ENCODE measurements at regions not wholly inside any gene's neighbourhood (a gene's known extent, or its start where the extent isn't known, plus 50 kb on each side); places are given as distances from the start of the nearest gene placed in this dataset.

DNA sequence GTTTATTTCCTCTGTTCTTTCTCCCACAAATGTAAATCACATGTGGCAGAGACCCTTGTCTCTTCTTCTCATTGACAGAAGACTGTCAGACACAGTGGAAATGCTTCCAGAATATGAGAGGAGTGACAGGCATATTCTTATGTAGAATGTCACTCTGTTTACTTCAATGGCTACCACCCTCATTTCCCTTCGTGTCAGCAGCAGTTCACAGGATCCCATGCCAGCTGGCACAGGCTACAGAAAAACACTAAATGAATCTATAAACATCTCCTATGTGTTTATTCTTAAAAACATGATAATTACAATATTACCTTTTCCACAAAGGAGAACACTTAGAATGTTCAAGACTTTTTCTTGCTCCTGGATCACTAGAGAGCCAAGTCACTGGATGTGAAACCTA, 183.8 kb upstream of the CNTN1 start:
- TF ChIP-seq, protein P1, sequence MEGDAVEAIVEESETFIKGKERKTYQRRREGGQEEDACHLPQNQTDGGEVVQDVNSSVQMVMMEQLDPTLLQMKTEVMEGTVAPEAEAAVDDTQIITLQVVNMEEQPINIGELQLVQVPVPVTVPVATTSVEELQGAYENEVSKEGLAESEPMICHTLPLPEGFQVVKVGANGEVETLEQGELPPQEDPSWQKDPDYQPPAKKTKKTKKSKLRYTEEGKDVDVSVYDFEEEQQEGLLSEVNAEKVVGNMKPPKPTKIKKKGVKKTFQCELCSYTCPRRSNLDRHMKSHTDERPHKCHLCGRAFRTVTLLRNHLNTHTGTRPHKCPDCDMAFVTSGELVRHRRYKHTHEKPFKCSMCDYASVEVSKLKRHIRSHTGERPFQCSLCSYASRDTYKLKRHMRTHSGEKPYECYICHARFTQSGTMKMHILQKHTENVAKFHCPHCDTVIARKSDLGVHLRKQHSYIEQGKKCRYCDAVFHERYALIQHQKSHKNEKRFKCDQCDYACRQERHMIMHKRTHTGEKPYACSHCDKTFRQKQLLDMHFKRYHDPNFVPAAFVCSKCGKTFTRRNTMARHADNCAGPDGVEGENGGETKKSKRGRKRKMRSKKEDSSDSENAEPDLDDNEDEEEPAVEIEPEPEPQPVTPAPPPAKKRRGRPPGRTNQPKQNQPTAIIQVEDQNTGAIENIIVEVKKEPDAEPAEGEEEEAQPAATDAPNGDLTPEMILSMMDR (IDR thresholded peaks at IDR 0.05; ENCODE audit: unreplicated experiment) = no peak
- CTCF ChIA-PET = no interaction called here
- Mint-ChIP-seq H3K36me3 (ENCODE audit: insufficient read depth, unreplicated experiment) (no peaks in the 10 kb centered on the region), H3K27me3 (ENCODE audit: insufficient read depth, unreplicated experiment) (no peaks in the 10 kb centered on the region), H3K9me3 (ENCODE audit: unreplicated experiment) (no peaks in the 10 kb centered on the region), H3K4me3 (ENCODE audit: unreplicated experiment) (no peak overlapping the region), H3K27ac (ENCODE audit: low read depth, unreplicated experiment) (no peak overlapping the region), H3K4me1 (ENCODE audit: insufficient read depth, unreplicated experiment) (no peaks in the 10 kb centered on the region)
- no peak for DNase-seq (ENCODE audit: unreplicated experiment)
- intact Hi-C loops (cut with micrococcal nuclease) = no loop called here
- BruUV-seq (replicated peaks) = no TSS peak
- POLR2A ChIA-PET = no interaction called here

DNA sequence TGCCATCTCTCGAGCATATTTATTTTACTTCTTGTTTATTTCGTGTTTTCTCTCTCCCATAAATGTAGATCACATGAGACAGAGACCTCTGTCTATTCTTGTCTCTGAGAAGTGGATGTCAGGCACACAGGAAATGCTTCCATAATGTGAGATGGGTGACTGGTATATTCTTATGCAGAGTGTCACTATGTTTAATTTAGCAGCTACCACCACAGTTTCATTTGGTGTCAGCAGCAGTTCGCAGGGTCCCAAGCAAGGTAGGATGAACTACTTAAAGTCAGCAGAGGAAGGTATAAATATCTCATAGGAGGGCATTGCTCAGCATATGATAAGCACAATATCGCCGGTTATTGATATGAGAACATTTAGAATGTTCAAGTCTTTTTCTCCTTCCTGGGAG, 180.9 kb upstream of the CNTN1 start:
- Mint-ChIP-seq H3K27ac (ENCODE audit: low read depth, unreplicated experiment) (no peak overlapping the region), H3K4me3 (ENCODE audit: unreplicated experiment) (no peak overlapping the region), H3K27me3 (ENCODE audit: insufficient read depth, unreplicated experiment) (no peaks in the 10 kb centered on the region), H3K36me3 (ENCODE audit: insufficient read depth, unreplicated experiment) (no peaks in the 10 kb centered on the region), H3K9me3 (ENCODE audit: unreplicated experiment) (no peaks in the 10 kb centered on the region), H3K4me1 (ENCODE audit: insufficient read depth, unreplicated experiment) (no peaks in the 10 kb centered on the region)
- no TSS peak for BruUV-seq (replicated peaks)
- POLR2A ChIA-PET = no interaction called here
- CTCF ChIA-PET = no interaction called here
- no peak for DNase-seq (ENCODE audit: unreplicated experiment)
- intact Hi-C loops (cut with micrococcal nuclease) = no loop called here
- TF ChIP-seq, protein P1 (IDR thresholded peaks at IDR 0.05; ENCODE audit: unreplicated experiment) = no peak

DNA sequence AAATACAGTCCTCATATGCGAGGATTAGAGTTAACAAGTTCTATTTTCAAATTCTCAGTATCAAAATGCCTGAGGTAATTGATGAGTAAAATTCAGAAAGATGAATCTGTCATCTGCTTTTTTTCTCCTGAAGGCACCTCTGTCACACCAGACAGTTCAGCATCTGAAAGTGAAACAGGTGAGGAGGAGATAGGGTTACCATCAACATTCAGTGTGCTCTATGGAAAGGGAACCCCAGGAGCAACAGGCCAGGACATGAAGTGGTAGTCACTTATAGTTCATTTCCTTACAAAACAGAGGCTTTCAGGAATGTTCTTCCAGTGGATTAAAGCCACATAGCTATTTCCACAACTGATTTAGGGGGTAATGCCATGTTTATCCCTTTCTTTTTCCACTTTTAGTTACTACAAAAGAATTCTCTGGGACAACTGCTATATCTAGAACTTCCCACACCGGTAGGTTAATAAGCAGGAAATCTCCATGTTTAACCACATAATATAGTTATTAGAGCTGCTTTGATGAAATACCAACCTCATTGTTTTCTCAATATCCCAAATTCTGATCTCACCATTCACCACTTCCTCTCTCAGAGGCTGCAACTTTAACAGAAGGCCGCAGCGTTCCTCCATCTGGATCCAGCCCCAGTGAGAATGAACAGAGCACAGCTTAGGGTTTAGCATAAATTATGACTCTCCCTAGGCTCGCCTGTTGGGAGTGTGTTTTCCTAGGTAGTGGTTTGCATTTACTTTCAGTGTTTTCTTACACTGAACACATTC, 177.0 kb upstream of the CNTN1 start:
- no peaks in the 10 kb centered on the region for H3K4me1 Mint-ChIP-seq (ENCODE audit: insufficient read depth, unreplicated experiment)
- no peak overlapping the region for H3K4me3 Mint-ChIP-seq (ENCODE audit: unreplicated experiment)
- TF ChIP-seq, protein P1 (IDR thresholded peaks at IDR 0.05; ENCODE audit: unreplicated experiment) = no peak
- CTCF ChIA-PET = interaction anchor here (0.6 to 0.7 kb wide), 3 partner anchors 35 to 406 kb away, joined by 3 to 4 read pairs (median 3); no protein-coding TSS in a partner anchor
- no peak overlapping the region for H3K27ac Mint-ChIP-seq (ENCODE audit: low read depth, unreplicated experiment)
- POLR2A ChIA-PET = no interaction called here
- intact Hi-C loops (cut with micrococcal nuclease) = no loop called here
- BruUV-seq (replicated peaks) = no TSS peak
- H3K9me3 Mint-ChIP-seq (ENCODE audit: unreplicated experiment) = no peaks in the 10 kb centered on the region
- no peaks in the 10 kb centered on the region for H3K27me3 Mint-ChIP-seq (ENCODE audit: insufficient read depth, unreplicated experiment)
- no peak for DNase-seq (ENCODE audit: unreplicated experiment)
- H3K36me3 Mint-ChIP-seq (ENCODE audit: insufficient read depth, unreplicated experiment) = no peaks in the 10 kb centered on the region

DNA sequence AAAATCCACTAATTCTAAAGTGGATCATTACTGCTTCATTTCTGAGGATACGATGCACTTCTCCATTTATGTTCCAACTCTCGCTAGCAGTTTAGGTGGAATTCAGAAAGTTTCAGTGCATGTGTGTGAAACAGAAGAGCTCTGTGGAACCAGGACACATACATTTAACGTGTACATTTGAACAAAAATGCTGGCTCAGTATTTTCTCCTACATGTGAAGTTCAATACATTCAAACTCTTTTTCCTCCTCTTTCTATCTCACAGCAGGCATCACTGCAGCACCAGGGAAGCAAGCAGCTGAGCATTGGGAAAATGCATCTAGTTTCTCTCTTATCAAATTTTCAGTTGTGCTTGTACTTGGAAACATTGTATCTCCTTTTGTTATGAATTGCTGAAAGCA, 169.4 kb upstream of the CNTN1 start:
- Mint-ChIP-seq H3K36me3 (ENCODE audit: insufficient read depth, unreplicated experiment) (no peaks in the 10 kb centered on the region), H3K27me3 (ENCODE audit: insufficient read depth, unreplicated experiment) (no peaks in the 10 kb centered on the region), H3K27ac (ENCODE audit: low read depth, unreplicated experiment) (no peak overlapping the region), H3K9me3 (ENCODE audit: unreplicated experiment) (no peaks in the 10 kb centered on the region), H3K4me3 (ENCODE audit: unreplicated experiment) (no peak overlapping the region), H3K4me1 (ENCODE audit: insufficient read depth, unreplicated experiment) (no peaks in the 10 kb centered on the region)
- DNase-seq (ENCODE audit: unreplicated experiment) = no peak
- BruUV-seq (replicated peaks) = no TSS peak
- POLR2A ChIA-PET = no interaction called here
- intact Hi-C loops (cut with micrococcal nuclease) = no loop called here
- TF ChIP-seq, protein P1 (IDR thresholded peaks at IDR 0.05; ENCODE audit: unreplicated experiment) = no peak
- CTCF ChIA-PET = no interaction called here
